ENCODE measurements at regions not wholly inside any gene's neighbourhood (a gene's known extent, or its start where the extent isn't known, plus 50 kb on each side); places are given as distances from the start of the nearest gene placed in this dataset.

GRCh38 chr1:8267307-8267706 lies 50.6 kb upstream of the SLC45A1 start:
- no peak for DNase-seq

- DNase-seq = no peak
Measured at GRCh38 chr1:8266436-8267165, 51.3 kb upstream of the SLC45A1 start.

DNA sequence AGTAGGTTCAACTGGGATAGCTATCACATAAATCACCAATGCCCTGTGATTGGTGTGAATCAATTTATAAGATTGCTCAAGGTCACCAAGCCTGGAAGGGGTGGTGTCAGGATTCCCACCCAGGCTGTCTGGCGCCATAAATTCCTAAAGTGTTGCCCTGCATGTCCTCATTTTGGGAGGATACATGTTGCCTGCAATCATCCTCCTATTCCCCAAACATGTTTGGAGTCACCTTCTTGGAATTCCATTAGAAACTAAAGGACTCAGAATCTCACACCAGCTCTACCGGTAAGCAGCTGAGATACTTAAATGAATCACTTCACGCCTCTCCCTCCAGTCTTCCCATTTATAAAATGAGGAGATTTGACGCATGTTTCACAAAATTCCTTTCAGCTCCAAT lies 54.1 kb upstream of the SLC45A1 start:
- DNase-seq = no peak

GRCh38 chr1:8261398-8261762 lies 56.5 kb upstream of the SLC45A1 start:
- DNase-seq = no peak

- no peak for DNase-seq
Measured at GRCh38 chr1:8259498-8260290, 58.2 kb upstream of the SLC45A1 start.

GRCh38 chr1:8257621-8258020 lies 60.3 kb upstream of the SLC45A1 start:
- no peak for DNase-seq

GRCh38 chr1:8256321-8256720 lies 61.6 kb upstream of the SLC45A1 start:
- DNase-seq = no peak

GRCh38 chr1:8255712-8256111 lies 62.2 kb upstream of the SLC45A1 start:
- DNase-seq = no peak

GRCh38 chr1:8252266-8252951 lies 65.5 kb upstream of the SLC45A1 start:
- no peak for DNase-seq

- DNase-seq = no peak
Measured at GRCh38 chr1:8251635-8252034, 66.3 kb upstream of the SLC45A1 start.

GRCh38 chr1:8249838-8250237 lies 68.1 kb upstream of the SLC45A1 start:
- DNase-seq = no peak

- no peak for DNase-seq
Measured at GRCh38 chr1:8247811-8248436, 70.0 kb upstream of the SLC45A1 start.

DNA sequence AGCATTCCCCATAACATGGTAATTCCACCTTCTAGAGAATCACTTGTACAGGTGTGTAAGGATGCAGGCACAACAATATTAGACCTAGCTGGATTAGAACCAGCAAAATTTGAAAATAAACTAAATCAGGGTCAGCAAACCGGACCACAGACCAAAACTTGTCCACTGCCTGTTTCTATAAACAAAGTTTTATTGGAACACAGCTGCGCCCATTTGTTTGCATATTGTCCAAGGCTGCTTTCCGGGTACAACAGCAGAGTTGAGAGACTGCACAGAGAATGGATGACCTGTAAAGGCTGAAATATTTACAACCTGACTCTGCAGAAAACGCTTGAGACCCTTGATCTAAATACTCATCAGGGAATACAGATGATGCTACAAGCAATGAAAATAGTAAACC lies 73.6 kb upstream of the SLC45A1 start:
- no peak for DNase-seq

DNA sequence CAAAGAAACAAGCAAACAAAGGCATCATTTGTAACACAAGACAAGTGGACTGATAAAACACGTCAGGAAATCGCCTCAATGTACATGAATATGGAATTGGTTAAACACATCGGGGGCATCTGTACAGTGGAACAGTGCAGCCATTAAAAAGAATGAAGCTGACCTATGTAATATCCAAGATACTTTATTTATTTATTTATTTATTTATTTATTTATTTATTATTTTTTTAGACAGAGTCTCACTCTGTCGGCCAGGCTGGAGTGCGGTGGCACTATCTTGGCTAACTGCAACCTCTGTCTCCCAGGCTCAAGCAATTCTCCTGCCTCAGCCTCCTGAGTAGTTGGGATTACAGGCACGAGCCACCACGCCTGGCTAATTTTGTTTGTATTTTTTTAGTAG lies 75.4 kb upstream of the SLC45A1 start:
- DNase-seq = no peak

- no peak for DNase-seq
Measured at GRCh38 chr1:8241417-8242014, 76.4 kb upstream of the SLC45A1 start.

DNA sequence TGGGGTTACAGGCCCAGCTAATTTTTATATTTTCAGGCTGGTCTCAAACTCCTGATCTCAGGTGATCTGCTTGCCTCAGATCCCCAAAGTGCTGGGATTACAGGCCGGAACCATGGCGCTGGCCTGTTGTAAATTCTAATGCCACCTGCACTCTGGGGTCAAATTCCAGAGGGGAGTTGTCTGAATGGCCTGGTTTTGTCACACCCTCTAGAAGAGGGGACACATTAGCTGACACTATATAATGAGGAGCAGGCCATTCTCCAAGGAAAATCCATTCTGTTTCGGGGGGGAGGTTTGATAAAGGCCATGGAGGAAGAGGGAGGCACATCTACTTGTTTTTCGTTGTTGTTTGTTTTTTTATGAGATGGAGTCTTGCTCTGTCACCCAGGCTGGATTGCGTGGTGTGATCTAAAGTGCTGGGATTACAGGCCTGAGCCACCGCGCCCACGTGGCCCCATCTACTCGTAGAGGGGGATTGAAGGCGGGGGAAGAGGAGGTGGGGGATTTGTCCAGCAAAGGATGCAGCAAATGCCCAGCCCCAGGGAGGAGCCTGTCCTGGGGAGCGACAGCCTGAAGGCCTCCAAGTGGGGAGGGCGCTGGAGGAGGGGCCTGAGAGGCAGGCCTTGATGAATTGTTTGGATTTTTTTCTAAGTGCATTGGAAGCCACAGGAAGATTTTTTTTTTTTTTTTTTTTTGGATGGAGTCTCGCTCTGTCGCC lies 78.4 kb upstream of the SLC45A1 start:
- no peak for DNase-seq

GRCh38 chr1:8239039-8239305 lies 78.9 kb upstream of the SLC45A1 start:
- no peak for DNase-seq

DNA sequence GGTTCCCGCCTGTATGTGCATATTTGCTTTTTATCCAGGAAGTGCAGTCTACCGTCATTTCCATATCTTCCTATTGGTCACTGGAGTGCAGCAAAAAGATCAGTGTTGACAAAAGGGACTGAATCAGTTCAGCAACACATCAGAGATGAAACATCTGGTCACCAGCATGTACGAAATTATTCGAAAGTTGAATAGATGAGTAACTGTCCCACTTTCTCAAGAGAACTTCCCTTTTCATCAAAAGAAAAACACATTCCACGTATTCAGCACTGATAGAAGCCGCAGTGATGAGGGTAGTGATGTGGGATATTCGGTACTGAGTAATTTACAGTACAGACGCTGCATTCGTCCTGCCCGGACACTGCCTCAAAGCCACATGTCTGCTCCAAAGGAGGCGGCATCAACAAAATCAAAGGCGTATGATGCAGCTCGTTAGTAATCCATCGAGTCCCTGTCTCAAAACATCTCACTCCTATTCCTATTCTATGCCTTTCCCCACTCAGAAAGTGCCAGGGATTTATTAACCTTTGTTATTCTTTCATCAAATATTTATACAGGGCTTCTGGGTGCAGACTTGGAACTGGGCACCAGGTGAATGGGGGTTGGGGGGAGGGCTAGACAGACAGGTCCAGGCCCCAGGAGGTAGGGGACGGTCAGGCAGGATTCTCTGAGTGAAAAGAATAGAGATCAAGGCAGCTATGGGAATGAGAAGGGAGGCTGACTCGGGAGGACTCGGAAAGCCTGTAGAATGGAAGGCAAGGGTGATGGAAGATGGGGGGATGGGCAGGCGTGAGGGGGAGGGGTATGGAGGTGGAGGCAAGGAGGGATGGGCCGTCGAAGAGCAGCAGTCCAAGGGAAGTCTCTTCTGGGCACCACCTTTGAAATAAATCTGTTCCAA lies 79.5 kb upstream of the SLC45A1 start:
- DNase-seq = no peak

- no peak for DNase-seq
Measured at GRCh38 chr1:8232036-8232757, 85.7 kb upstream of the SLC45A1 start.

GRCh38 chr1:8230292-8230621 lies 87.7 kb upstream of the SLC45A1 start:
- DNase-seq = no peak
